Fibroblast of lung (primary cell): ENCODE measurements at regions not wholly inside any gene's neighbourhood (a gene's known extent, or its start where the extent isn't known, plus 50 kb on each side); places are given as distances from the start of the nearest gene placed in this dataset.

ENCODE experiments used
- DNase-seq, 2 donors: peaks; one replicate each; pipeline versions ENCODE4 v3.0.0 to v3.0.0-alpha.2; 2010; ENCODE audit warnings: low read depth in 2 of 2
- H2AFZ ChIP-seq: 2 replicates; pipeline ENCODE4 v1.5.1; 2012; ENCODE audit warnings: low read length, control low read depth, inconsistent platforms
- H3K27ac ChIP-seq: 2 replicates; pipeline ENCODE4 v1.5.1; 2011; ENCODE audit warnings: low read length, control low read depth; ENCODE audit not compliant: insufficient read depth
- H3K27me3 ChIP-seq: 2 replicates; pipeline ENCODE4 v1.5.1; 2011; ENCODE audit warnings: mild to moderate bottlenecking, low read length; ENCODE audit not compliant: control insufficient read depth, insufficient read depth
- H3K36me3 ChIP-seq: 2 replicates; pipeline ENCODE4 v1.5.1; 2011; ENCODE audit warnings: low read length; ENCODE audit not compliant: control insufficient read depth, insufficient read depth
- H3K4me1 ChIP-seq: 2 replicates; pipeline ENCODE4 v1.5.1; 2011; ENCODE audit warnings: low read length; ENCODE audit not compliant: control insufficient read depth, insufficient read depth; ENCODE audit errors: extremely low read depth
- H3K4me2 ChIP-seq: 2 replicates; pipeline ENCODE4 v1.5.1; 2011; ENCODE audit warnings: low read length, control low read depth; ENCODE audit not compliant: insufficient read depth; ENCODE audit errors: extremely low read depth
- H3K4me3 ChIP-seq, 4 experiments: fragments of 200-600 bp in 1 of 4; sonication (generic) in 1 of 4; replicated peaks in 1 of 4; 2 replicates each; pipeline ENCODE4 v1.5.1; 2011 to 2016; ENCODE audit warnings: low read length in 4 of 4, low read depth in 3 of 4, mild to moderate bottlenecking in 3 of 4, control low read depth in 2 of 4, inconsistent platforms in 1 of 4, mixed read lengths in 1 of 4; ENCODE audit not compliant: insufficient read depth in 1 of 4; ENCODE audit errors: control extremely low read depth in 1 of 4
- H3K79me2 ChIP-seq: 2 replicates; pipeline ENCODE4 v1.5.1; 2012; ENCODE audit warnings: mild to moderate bottlenecking, low read length, inconsistent platforms; ENCODE audit not compliant: control insufficient read depth, insufficient read depth
- H3K9ac ChIP-seq: 2 replicates; pipeline ENCODE4 v1.5.1; 2011; ENCODE audit warnings: mild to moderate bottlenecking, low read length, control low read depth; ENCODE audit not compliant: insufficient read depth
- H3K9me3 ChIP-seq: 2 replicates; pipeline ENCODE4 v1.5.1; 2012; ENCODE audit warnings: low read depth, low read length; ENCODE audit not compliant: control insufficient read depth, insufficient read depth
- H4K20me1 ChIP-seq: 2 replicates; pipeline ENCODE4 v1.5.1; 2011; ENCODE audit warnings: low read length; ENCODE audit not compliant: control insufficient read depth, insufficient read depth; ENCODE audit errors: extremely low read depth
- EZH2 ChIP-seq: IDR thresholded peaks from 2 replicates; pipeline ENCODE4 v1.5.1; 2012; ENCODE audit warnings: low read length, control low read depth, mild to moderate bottlenecking; ENCODE audit errors: missing control alignments
- TF ChIP-seq, protein P1 (sequence below), 2 donors: IDR thresholded peaks in 1 of 2; conservative IDR thresholded peaks in 1 of 2; 1 replicate in 1 of 2; 2 replicates in 1 of 2; pipeline ENCODE4 v1.5.1; 2011 to 2012; ENCODE audit warnings: low read length in 2 of 2, control low read depth in 1 of 2, inconsistent platforms in 1 of 2, low read depth in 1 of 2, mild to moderate bottlenecking in 1 of 2

DNA sequence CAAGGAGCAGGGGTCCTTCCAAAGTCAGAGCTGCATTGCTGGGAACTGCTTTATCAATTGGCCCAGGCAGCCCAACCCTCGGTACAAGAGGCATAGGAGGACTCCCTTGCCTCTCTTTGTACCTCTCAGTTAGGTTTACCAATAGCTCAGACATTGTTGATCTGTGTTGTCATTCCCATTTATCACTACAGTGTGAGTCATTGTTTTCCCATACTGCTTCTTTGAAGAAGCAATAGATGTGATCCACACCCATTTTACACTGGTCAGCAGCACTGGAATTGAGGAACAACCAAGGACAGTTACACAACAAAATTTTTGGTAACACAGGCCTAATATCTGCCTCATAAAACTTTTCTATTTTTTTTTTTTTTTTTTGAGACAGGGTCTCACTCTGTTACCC lies 307.2 kb downstream of the SNX13 start:
- H3K4me3 ChIP-seq, result no peak overlapping the region
- no peak overlapping the region for H3K9ac ChIP-seq
- no peaks in the 10 kb centered on the region for H3K36me3 ChIP-seq
- H4K20me1 ChIP-seq, result no peaks in the 10 kb centered on the region
- H3K4me1 ChIP-seq, result no peaks in the 10 kb centered on the region
- H3K27me3 ChIP-seq, result no peaks in the 10 kb centered on the region
- TF ChIP-seq EZH2, result no peak
- TF ChIP-seq, protein P1, sequence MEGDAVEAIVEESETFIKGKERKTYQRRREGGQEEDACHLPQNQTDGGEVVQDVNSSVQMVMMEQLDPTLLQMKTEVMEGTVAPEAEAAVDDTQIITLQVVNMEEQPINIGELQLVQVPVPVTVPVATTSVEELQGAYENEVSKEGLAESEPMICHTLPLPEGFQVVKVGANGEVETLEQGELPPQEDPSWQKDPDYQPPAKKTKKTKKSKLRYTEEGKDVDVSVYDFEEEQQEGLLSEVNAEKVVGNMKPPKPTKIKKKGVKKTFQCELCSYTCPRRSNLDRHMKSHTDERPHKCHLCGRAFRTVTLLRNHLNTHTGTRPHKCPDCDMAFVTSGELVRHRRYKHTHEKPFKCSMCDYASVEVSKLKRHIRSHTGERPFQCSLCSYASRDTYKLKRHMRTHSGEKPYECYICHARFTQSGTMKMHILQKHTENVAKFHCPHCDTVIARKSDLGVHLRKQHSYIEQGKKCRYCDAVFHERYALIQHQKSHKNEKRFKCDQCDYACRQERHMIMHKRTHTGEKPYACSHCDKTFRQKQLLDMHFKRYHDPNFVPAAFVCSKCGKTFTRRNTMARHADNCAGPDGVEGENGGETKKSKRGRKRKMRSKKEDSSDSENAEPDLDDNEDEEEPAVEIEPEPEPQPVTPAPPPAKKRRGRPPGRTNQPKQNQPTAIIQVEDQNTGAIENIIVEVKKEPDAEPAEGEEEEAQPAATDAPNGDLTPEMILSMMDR (conservative IDR thresholded peaks at IDR 0.05 in 1 of 2, IDR thresholded peaks at IDR 0.05 in 1 of 2; ENCODE audit: low read depth in 1 of 2, low read length in 2 of 2), result no peak
- H2AFZ ChIP-seq, result no peak overlapping the region
- H3K79me2 ChIP-seq, result no peaks in the 10 kb centered on the region
- peak; percentile 74 to 79 for DNase-seq
- no peaks in the 10 kb centered on the region for H3K9me3 ChIP-seq
- no peak overlapping the region for H3K27ac ChIP-seq
- no peak overlapping the region for H3K4me2 ChIP-seq

DNA sequence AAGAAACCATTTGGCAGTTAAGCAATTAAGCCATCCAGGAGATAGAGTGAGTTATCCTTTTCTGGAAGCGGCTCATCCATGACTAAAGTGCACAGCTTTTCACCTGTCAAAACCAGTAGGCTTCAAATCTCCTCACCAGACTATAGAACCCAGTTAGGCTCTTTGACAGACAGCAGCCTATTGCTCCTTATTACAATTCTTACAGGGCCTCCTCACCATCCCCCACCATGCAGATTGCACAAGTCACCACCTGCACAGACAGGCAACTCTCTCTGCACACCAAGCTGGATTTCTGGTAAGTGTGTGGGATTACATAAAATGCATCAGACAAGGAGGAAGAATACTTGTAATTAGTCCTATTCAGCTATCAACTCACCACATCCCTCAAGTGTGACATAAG lies 301.6 kb downstream of the SNX13 start:
- no peak overlapping the region for H3K4me3 ChIP-seq
- no peaks in the 10 kb centered on the region for H3K79me2 ChIP-seq
- H3K4me2 ChIP-seq, result no peak overlapping the region
- no peak overlapping the region for H3K9ac ChIP-seq
- no peak for TF ChIP-seq EZH2
- TF ChIP-seq, protein P1 (conservative IDR thresholded peaks at IDR 0.05 in 1 of 2, IDR thresholded peaks at IDR 0.05 in 1 of 2; ENCODE audit: low read depth in 1 of 2, low read length in 2 of 2), result no peak
- no peaks in the 10 kb centered on the region for H3K9me3 ChIP-seq
- H3K27ac ChIP-seq, result no peak overlapping the region
- H3K36me3 ChIP-seq, result no peaks in the 10 kb centered on the region
- no peaks in the 10 kb centered on the region for H4K20me1 ChIP-seq
- H2AFZ ChIP-seq, result no peak overlapping the region
- no peaks in the 10 kb centered on the region for H3K4me1 ChIP-seq
- peak; percentile 19 to 64 for DNase-seq
- no peaks in the 10 kb centered on the region for H3K27me3 ChIP-seq

DNA sequence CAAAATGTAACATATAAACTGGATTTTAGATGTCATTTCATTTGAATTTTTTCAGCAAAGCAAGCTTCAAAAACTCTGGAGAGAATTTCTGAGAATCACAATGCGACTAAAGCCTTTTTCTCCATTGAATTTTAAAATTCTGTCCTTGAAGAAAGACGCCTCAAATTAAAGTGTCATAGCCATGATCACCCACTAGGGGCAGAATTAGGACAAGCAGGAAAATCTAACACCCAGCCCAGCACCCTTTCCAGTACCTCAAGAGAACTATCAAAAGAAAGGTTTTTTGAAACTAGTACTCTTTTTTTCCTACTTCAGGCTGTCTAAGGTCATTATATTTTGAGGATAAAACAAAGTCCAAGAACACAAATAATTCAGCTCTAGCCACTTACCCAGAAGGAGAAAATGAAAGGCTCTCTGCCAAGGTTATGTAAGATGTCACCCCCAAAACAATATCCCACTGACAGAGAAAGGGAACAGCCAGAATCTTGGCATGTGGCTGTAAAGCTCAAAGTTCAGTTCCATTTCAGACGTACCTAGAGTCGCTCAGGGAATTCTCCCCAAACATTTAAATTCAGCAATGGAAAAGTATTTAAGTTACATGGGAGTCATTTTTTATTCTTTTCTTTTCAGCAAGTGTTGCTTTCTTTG lies 299.4 kb downstream of the SNX13 start:
- Histone ChIP-seq H2AFZ (no peak overlapping the region), H3K27ac (no peak overlapping the region), H3K36me3 (no peaks in the 10 kb centered on the region), H3K4me3 (no peak overlapping the region), H3K27me3 (no peaks in the 10 kb centered on the region), H3K4me1 (no peaks in the 10 kb centered on the region), H3K4me2 (no peak overlapping the region), H3K79me2 (no peaks in the 10 kb centered on the region), H4K20me1 (no peaks in the 10 kb centered on the region), H3K9ac (no peak overlapping the region), H3K9me3 (no peaks in the 10 kb centered on the region)
- peak; percentile 25 to 44 for DNase-seq
- no peak for TF ChIP-seq EZH2
- TF ChIP-seq, protein P1 (conservative IDR thresholded peaks at IDR 0.05 in 1 of 2, IDR thresholded peaks at IDR 0.05 in 1 of 2; ENCODE audit: low read depth in 1 of 2, low read length in 2 of 2), result peak; percentile 58 to 69
